IMR-90 (cell line): ENCODE measurements at regions not wholly inside any gene's neighbourhood (a gene's known extent, or its start where the extent isn't known, plus 50 kb on each side); places are given as distances from the start of the nearest gene placed in this dataset.

Experiments
- ATAC-seq: fragments of 200-7000 bp; cut with Tn5 transposase; 2 replicates; pipeline ENCODE4 v1.9.1; 2020; ENCODE audit warnings: low read depth, mild to moderate bottlenecking, moderate library complexity
- BruUV-seq: library from RNA; stranded (reverse); fragments of 400-500 nt; replicated peaks from 2 replicates; lab custom pipeline; 2021; lab: Mats Ljungman, UMichigan
- CTCF ChIA-PET: fragments of 300-600 bp; formaldehyde crosslinking; extraction: SDS; loops from one replicate; lab custom pipeline; 2021; ENCODE audit warnings: antibody characterized with exemption; lab: Yijun Ruan, JAX
- POLR2A ChIA-PET: fragments of 300-600 bp; sonication (Branson Sonifier 250); formaldehyde crosslinking; loops from one replicate; lab custom pipeline; 2022; ENCODE audit warnings: antibody characterized with exemption; ENCODE audit not compliant: unreplicated experiment; lab: Charles Lee
- DNase-seq: peaks from one replicate; pipeline ENCODE4 v3.0.0; 2013
- H2AFZ ChIP-seq: replicated peaks from 2 replicates; pipeline ENCODE3; 2013; ENCODE audit warnings: low read length, mild to moderate bottlenecking; ENCODE audit not compliant: poor library complexity
- H2AK5ac ChIP-seq: 2 replicates; pipeline ENCODE4 v1.6.1; 2013; ENCODE audit warnings: low read depth, low read length, inconsistent platforms
- H2AK9ac ChIP-seq: replicated peaks from 2 replicates; pipeline ENCODE3; 2013; ENCODE audit warnings: mild to moderate bottlenecking, low read depth, low read length, moderate library complexity; ENCODE audit not compliant: poor library complexity
- H2BK120ac ChIP-seq: 2 replicates; pipeline ENCODE4 v1.6.1; 2013; ENCODE audit warnings: low read depth, low read length, inconsistent platforms
- H2BK15ac ChIP-seq: 3 replicates; pipeline ENCODE4 v1.6.1; 2013; ENCODE audit warnings: low read depth, low read length, inconsistent platforms
- H2BK20ac ChIP-seq: 2 replicates; pipeline ENCODE4 v1.6.1; 2013; ENCODE audit warnings: low read depth, mild to moderate bottlenecking, inconsistent platforms, low read length, moderate library complexity
- H2BK5ac ChIP-seq: 2 replicates; pipeline ENCODE4 v1.6.1; 2013; ENCODE audit warnings: mild to moderate bottlenecking, low read depth, low read length, inconsistent platforms; ENCODE audit not compliant: poor library complexity, severe bottlenecking
- H3K14ac ChIP-seq: replicated peaks from 2 replicates; pipeline ENCODE4 v1.6.1; 2013; ENCODE audit warnings: low read depth, low read length, inconsistent platforms
- H3K18ac ChIP-seq: 2 replicates; pipeline ENCODE4 v1.6.1; 2013; ENCODE audit warnings: low read depth, low read length, control low read depth
- H3K23ac ChIP-seq: 2 replicates; pipeline ENCODE4 v1.6.1; 2013; ENCODE audit warnings: low read depth, low read length, inconsistent platforms
- H3K27ac ChIP-seq: 2 replicates; pipeline ENCODE4 v1.5.1; 2013; ENCODE audit warnings: mild to moderate bottlenecking, control low read depth, low read length; ENCODE audit not compliant: insufficient read depth
- H3K27me3 ChIP-seq: 2 replicates; pipeline ENCODE4 v1.6.1; 2013; ENCODE audit warnings: low read length; ENCODE audit not compliant: control insufficient read depth, insufficient read depth
- H3K36me3 ChIP-seq: 2 replicates; pipeline ENCODE4 v1.6.1; 2013; ENCODE audit warnings: low read length, mixed read lengths; ENCODE audit not compliant: control insufficient read depth, insufficient read depth
- H3K4ac ChIP-seq: 2 replicates; pipeline ENCODE4 v1.6.1; 2013; ENCODE audit warnings: low read depth, low read length, inconsistent platforms
- H3K4me1 ChIP-seq: 2 replicates; pipeline ENCODE4 v1.6.1; 2013; ENCODE audit warnings: low read length, mixed read lengths; ENCODE audit not compliant: control insufficient read depth, insufficient read depth
- H3K4me2 ChIP-seq: 2 replicates; pipeline ENCODE4 v1.6.1; 2013; ENCODE audit warnings: low read depth, mild to moderate bottlenecking, control low read depth, low read length, moderate library complexity
- H3K4me3 ChIP-seq: 2 replicates; pipeline ENCODE4 v1.5.1; 2013; ENCODE audit warnings: low read depth, mild to moderate bottlenecking, control low read depth, low read length, moderate library complexity; ENCODE audit not compliant: insufficient read depth
- H3K56ac ChIP-seq: 2 replicates; pipeline ENCODE4 v1.6.1; 2013; ENCODE audit warnings: low read length, inconsistent platforms; ENCODE audit not compliant: insufficient read depth; ENCODE audit errors: extremely low read depth
- H3K79me1 ChIP-seq, 2 experiments: 2 replicates each; pipeline ENCODE4 v1.6.1; 2013; ENCODE audit warnings: low read length in 2 of 2, inconsistent platforms in 1 of 2, low read depth in 1 of 2
- H3K9ac ChIP-seq: 2 replicates; pipeline ENCODE4 v1.6.1; 2013; ENCODE audit warnings: low read depth, low read length, control low read depth
- H3K9me1 ChIP-seq: 2 replicates; pipeline ENCODE4 v1.6.1; 2013; ENCODE audit warnings: low read length, inconsistent platforms; ENCODE audit not compliant: insufficient read depth
- H3K9me3 ChIP-seq: 2 replicates; pipeline ENCODE4 v1.6.1; 2013; ENCODE audit warnings: low read length; ENCODE audit not compliant: control insufficient read depth, insufficient read depth
- H4K20me1 ChIP-seq: 2 replicates; pipeline ENCODE4 v1.6.1; 2013; ENCODE audit warnings: low read length, inconsistent platforms; ENCODE audit not compliant: insufficient read depth
- H4K5ac ChIP-seq: 2 replicates; pipeline ENCODE4 v1.6.1; 2013; ENCODE audit warnings: mild to moderate bottlenecking, low read depth, low read length, control low read depth
- H4K8ac ChIP-seq, 2 experiments: 2 replicates each; pipeline ENCODE4 v1.6.1; 2013; ENCODE audit warnings: low read depth in 2 of 2, low read length in 2 of 2, control low read depth in 1 of 2, inconsistent platforms in 1 of 2
- H4K91ac ChIP-seq: 2 replicates; pipeline ENCODE4 v1.6.1; 2013; ENCODE audit warnings: low read depth, low read length, inconsistent platforms; ENCODE audit not compliant: insufficient read depth
- BHLHE40 ChIP-seq: fragments of 150-350 bp; IDR thresholded peaks from 2 replicates; pipeline ENCODE4 v1.6.1; 2016; ENCODE audit warnings: mild to moderate bottlenecking, low read depth, low read length
- CEBPB ChIP-seq: IDR thresholded peaks from 2 replicates; pipeline ENCODE4 v1.6.1; 2012; ENCODE audit warnings: low read depth, low read length, improper control_type of control experiment
- ELK1 ChIP-seq: fragments of 150-350 bp; IDR thresholded peaks from 2 replicates; pipeline ENCODE4 v1.6.1; 2016; ENCODE audit warnings: low read depth, mild to moderate bottlenecking, low read length, moderate library complexity, borderline replicate concordance
- FOS ChIP-seq: fragments of 150-350 bp; IDR thresholded peaks from 2 replicates; pipeline ENCODE4 v1.6.1; 2016; ENCODE audit warnings: low read depth, low read length
- MAZ ChIP-seq: IDR thresholded peaks from 2 replicates; pipeline ENCODE4 v1.6.1; 2012; ENCODE audit warnings: low read depth, mild to moderate bottlenecking, low read length, improper control_type of control experiment, moderate library complexity, borderline replicate concordance
- POLR2A ChIP-seq: IDR thresholded peaks from 2 replicates; pipeline ENCODE4 v1.6.1; 2012; ENCODE audit warnings: mild to moderate bottlenecking, low read depth, low read length
- RAD21 ChIP-seq: IDR thresholded peaks from 2 replicates; pipeline ENCODE4 v1.6.1; 2012; ENCODE audit warnings: low read length, improper control_type of control experiment
- RCOR1 ChIP-seq: IDR thresholded peaks from 2 replicates; pipeline ENCODE4 v1.6.1; 2012; ENCODE audit warnings: mild to moderate bottlenecking, low read length, improper control_type of control experiment; ENCODE audit not compliant: insufficient replicate concordance
- RFX5 ChIP-seq: IDR thresholded peaks from 2 replicates; pipeline ENCODE4 v1.8.0; 2012; ENCODE audit warnings: low read depth, mild to moderate bottlenecking, low read length, moderate library complexity
- SMC3 ChIP-seq: fragments of 150-350 bp; IDR thresholded peaks from 2 replicates; pipeline ENCODE4 v1.6.1; 2016; ENCODE audit warnings: low read depth, mild to moderate bottlenecking, antibody characterized with exemption, low read length, moderate library complexity
- USF2 ChIP-seq: fragments of 150-350 bp; IDR thresholded peaks from 2 replicates; pipeline ENCODE4 v1.6.1; 2017; ENCODE audit warnings: mild to moderate bottlenecking, antibody characterized with exemption, low read length, low read depth
- WGBS, 2 experiments: methylation state at CpG; one replicate each; pipeline versions ENCODE4 v1.1.5 to v1.1.7; 2013; ENCODE audit warnings: missing lambda C conversion rate in 2 of 2; ENCODE audit not compliant: insufficient read length in 1 of 2; ENCODE audit errors: extremely low coverage in 2 of 2; 5-methylcytosine and 5-hydroxymethylcytosine counted together
- dilution Hi-C: fragments of 300-500 bp; cut with HindIII; formaldehyde crosslinking; loops from one replicate; pipeline ENCODE4 v1.14.3; 2018; ENCODE audit warnings: low sequenced_read_pairs; ENCODE audit not compliant: unreplicated experiment
- in situ Hi-C: fragments of 300-500 bp; cut with MboI; formaldehyde crosslinking; loops from 3 replicates; pipeline ENCODE4 v1.14.3; 2019; ENCODE audit warnings: low sequenced_read_pairs, inconsistent platforms, mixed read lengths
- intact Hi-C: fragments of 100-400 bp; cut with micrococcal nuclease; formaldehyde crosslinking; loops from 2 replicates; pipeline ENCODE4 v1.10.0; 2022

- Histone ChIP-seq H2AK5ac (no peak overlapping the region), H4K8ac (no peak overlapping the region), H3K9me1 (no peaks in the 10 kb centered on the region), H3K27ac (no peak overlapping the region), H3K4me1 (no peaks in the 10 kb centered on the region), H3K9ac (no peak overlapping the region), H3K4me2 (no peak overlapping the region), H2BK20ac (no peak overlapping the region), H2AK9ac (no peak overlapping the region), H3K4me3 (no peak overlapping the region), H3K36me3 (no peaks in the 10 kb centered on the region), H4K91ac (no peak overlapping the region), H3K14ac (no peak overlapping the region), H4K5ac (no peak overlapping the region), H3K23ac (no peak overlapping the region), H3K9me3 (no peaks in the 10 kb centered on the region), H2BK5ac (no peak overlapping the region), H3K56ac (no peak overlapping the region), H2AFZ (no peak overlapping the region), H2BK120ac (no peak overlapping the region), H4K20me1 (no peaks in the 10 kb centered on the region), H3K27me3 (no peaks in the 10 kb centered on the region), H3K4ac (no peak overlapping the region), H3K18ac (no peak overlapping the region), H2BK15ac (no peak overlapping the region), H3K79me1 (no peaks in the 10 kb centered on the region)
- WGBS, 2 experiments = no CpG with 5 or more reads among the region's 3 CpGs
- DNase-seq (no peak), ATAC-seq (no peak)
- intact Hi-C loops (no loop called here), dilution Hi-C loops (no loop called here), in situ Hi-C loops (no loop called here)
- TF ChIP-seq POLR2A (no peak), RCOR1 (no peak), SMC3 (no peak), RFX5 (no peak), CEBPB (no peak), ELK1 (no peak), MAZ (no peak), RAD21 (no peak), USF2 (no peak), BHLHE40 (no peak), FOS (no peak)
- ChIA-PET CTCF (interaction anchor here (1.0 kb wide), 1 partner anchor 14 kb away, joined by 3 read pairs; no protein-coding TSS in a partner anchor), POLR2A (no interaction called here)
- no TSS peak for BruUV-seq
These were observed 99.8 kb upstream of the PLEKHG1 start for GRCh38 chr6:150499882-150500312.
